H9 (cell line): ENCODE measurements at regions not wholly inside any gene's neighbourhood (a gene's known extent, or its start where the extent isn't known, plus 50 kb on each side); places are given as distances from the start of the nearest gene placed in this dataset.

Source experiments
- DNase-seq: peaks from one replicate; pipeline ENCODE4 v3.0.0-alpha.2; 2017
- H2AFZ ChIP-seq: one replicate; pipeline ENCODE4 v1.6.1; 2013; ENCODE audit warnings: mild to moderate bottlenecking, low read length, control low read depth, moderate library complexity
- H2AK5ac ChIP-seq: 2 replicates; pipeline ENCODE4 v1.6.1; 2013; ENCODE audit warnings: low read length, control low read depth, mixed read lengths; ENCODE audit not compliant: insufficient read length
- H2BK120ac ChIP-seq: one replicate; pipeline ENCODE4 v1.6.1; 2013; ENCODE audit warnings: low read depth, mild to moderate bottlenecking, low read length, control low read depth, inconsistent platforms; ENCODE audit not compliant: poor library complexity, severe bottlenecking
- H2BK12ac ChIP-seq: 2 replicates; pipeline ENCODE4 v1.6.1; 2013; ENCODE audit warnings: low read length, control low read depth, mixed read lengths, low read depth; ENCODE audit not compliant: insufficient read length
- H2BK15ac ChIP-seq: 2 replicates; pipeline ENCODE4 v1.6.1; 2013; ENCODE audit warnings: low read depth, low read length, control low read depth
- H2BK20ac ChIP-seq: one replicate; pipeline ENCODE4 v1.6.1; 2013; ENCODE audit warnings: low read depth, mild to moderate bottlenecking, low read length, control low read depth, inconsistent platforms; ENCODE audit not compliant: poor library complexity, severe bottlenecking
- H2BK5ac ChIP-seq: 2 replicates; pipeline ENCODE4 v1.6.1; 2013; ENCODE audit warnings: low read length, control low read depth, mixed read lengths; ENCODE audit not compliant: insufficient read length
- H3K14ac ChIP-seq: 2 replicates; pipeline ENCODE4 v1.6.1; 2013; ENCODE audit warnings: low read length, control low read depth; ENCODE audit not compliant: insufficient read depth
- H3K18ac ChIP-seq: 2 replicates; pipeline ENCODE4 v1.6.1; 2013; ENCODE audit warnings: low read depth, mild to moderate bottlenecking, mixed read lengths, low read length, control low read depth; ENCODE audit not compliant: insufficient read length
- H3K23ac ChIP-seq: 2 replicates; pipeline ENCODE4 v1.6.1; 2013; ENCODE audit warnings: low read length, control low read depth, mixed read lengths, low read depth; ENCODE audit not compliant: insufficient read length
- H3K23me2 ChIP-seq: 2 replicates; pipeline ENCODE4 v1.6.1; 2013; ENCODE audit warnings: low read depth, mild to moderate bottlenecking, mixed read lengths, low read length, control low read depth; ENCODE audit not compliant: insufficient read length, poor library complexity, severe bottlenecking
- H3K27ac ChIP-seq: 2 replicates; pipeline ENCODE4 v1.5.1; 2013; ENCODE audit warnings: low read length, control low read depth, mixed read lengths, low read depth; ENCODE audit not compliant: insufficient read length
- H3K27me3 ChIP-seq: 2 replicates; pipeline ENCODE4 v1.6.1; 2013; ENCODE audit warnings: low read length, control low read depth, inconsistent platforms; ENCODE audit not compliant: insufficient read depth
- H3K4ac ChIP-seq: 2 replicates; pipeline ENCODE4 v1.6.1; 2013; ENCODE audit warnings: low read depth, mild to moderate bottlenecking, control low read depth, inconsistent platforms, low read length, moderate library complexity
- H3K4me1 ChIP-seq: 2 replicates; pipeline ENCODE4 v1.6.1; 2013; ENCODE audit warnings: low read length, control low read depth, inconsistent platforms; ENCODE audit not compliant: insufficient read depth
- H3K4me2 ChIP-seq: 2 replicates; pipeline ENCODE4 v1.6.1; 2013; ENCODE audit warnings: low read length, control low read depth, mixed read lengths; ENCODE audit not compliant: insufficient read length, insufficient read depth
- H3K56ac ChIP-seq: 2 replicates; pipeline ENCODE4 v1.6.1; 2013; ENCODE audit warnings: low read depth, mild to moderate bottlenecking, mixed read lengths, low read length, control low read depth; ENCODE audit not compliant: insufficient read length
- H3K79me1 ChIP-seq: 2 replicates; pipeline ENCODE4 v1.6.1; 2013; ENCODE audit warnings: low read depth, mild to moderate bottlenecking, moderate library complexity, low read length, control low read depth, inconsistent platforms; ENCODE audit not compliant: insufficient read depth, poor library complexity, severe bottlenecking
- H3K79me2 ChIP-seq: 2 replicates; pipeline ENCODE4 v1.6.1; 2013; ENCODE audit warnings: low read length, control low read depth, inconsistent platforms; ENCODE audit not compliant: insufficient read depth
- H3K9ac ChIP-seq: 2 replicates; pipeline ENCODE4 v1.6.1; 2013; ENCODE audit warnings: low read length, control low read depth, mixed read lengths; ENCODE audit not compliant: insufficient read length; ENCODE audit errors: extremely low read depth
- H3K9me3 ChIP-seq: one replicate; pipeline ENCODE4 v1.6.1; 2013; ENCODE audit warnings: low read depth, low read length, inconsistent platforms; ENCODE audit not compliant: control insufficient read depth
- H3T11ph ChIP-seq: one replicate; pipeline ENCODE4 v1.6.1; 2013; ENCODE audit warnings: mild to moderate bottlenecking, low read length, control low read depth, inconsistent platforms
- H4K20me1 ChIP-seq: one replicate; pipeline ENCODE4 v1.6.1; 2013; ENCODE audit not compliant: control insufficient read depth, insufficient read length, insufficient read depth
- H4K5ac ChIP-seq: 2 replicates; pipeline ENCODE4 v1.6.1; 2013; ENCODE audit warnings: low read depth, mild to moderate bottlenecking, mixed read lengths, low read length, control low read depth; ENCODE audit not compliant: insufficient read length
- H4K8ac ChIP-seq: replicated peaks from 2 replicates; pipeline ENCODE4 v1.6.1; 2013; ENCODE audit warnings: low read length, control low read depth, mixed read lengths, low read depth; ENCODE audit not compliant: insufficient read length
- H4K91ac ChIP-seq: 2 replicates; pipeline ENCODE4 v1.6.1; 2013; ENCODE audit warnings: low read depth, mild to moderate bottlenecking, moderate library complexity, mixed read lengths, low read length, control low read depth; ENCODE audit not compliant: insufficient read length
- H3K27ac Mint-ChIP-seq, 3 experiments: 2 replicates in 2 of 3; 3 replicates in 1 of 3; pipeline ENCODE4 v1.8.0; 2020 to 2021; ENCODE audit warnings: mixed read lengths in 3 of 3, mild to moderate bottlenecking in 1 of 3, moderate library complexity in 1 of 3
- H3K27me3 Mint-ChIP-seq: 2 replicates; pipeline ENCODE4 v1.8.0; 2021; ENCODE audit warnings: low read depth, mild to moderate bottlenecking, moderate library complexity, mixed read lengths
- H3K36me3 Mint-ChIP-seq, 3 experiments: 2 replicates in 2 of 3; 3 replicates in 1 of 3; pipeline ENCODE4 v1.8.0; 2020 to 2021; ENCODE audit warnings: low read depth in 3 of 3, mixed read lengths in 3 of 3; ENCODE audit not compliant: insufficient read depth in 1 of 3
- H3K4me1 Mint-ChIP-seq, 2 experiments: 2 replicates each; pipeline ENCODE4 v1.8.0; 2020; ENCODE audit warnings: mixed read lengths in 2 of 2
- H3K4me3 Mint-ChIP-seq, 2 experiments: 2 replicates in 1 of 2; 3 replicates in 1 of 2; pipeline ENCODE4 v1.8.0; 2020 to 2021; ENCODE audit warnings: mild to moderate bottlenecking in 2 of 2, mixed read lengths in 2 of 2, moderate library complexity in 1 of 2
- H3K9me3 Mint-ChIP-seq, 2 experiments: 2 replicates in 1 of 2; 3 replicates in 1 of 2; pipeline ENCODE4 v1.8.0; 2020; ENCODE audit warnings: mild to moderate bottlenecking in 2 of 2, mixed read lengths in 2 of 2, moderate library complexity in 1 of 2
- WGBS: extraction: QIAGEN DNeasy Blood & Tissue Kit; methylation state at CpG from one replicate; pipeline ENCODE4 v1.1.7; 2013; ENCODE audit warnings: missing lambda C conversion rate, low lambda C conversion rate, mixed read lengths; ENCODE audit not compliant: insufficient read length; ENCODE audit errors: extremely low coverage; 5-methylcytosine and 5-hydroxymethylcytosine counted together
- TF ChIP-seq, protein P1 (sequence below): fragments of 200-600 bp; sonication (generic); conservative IDR thresholded peaks from 3 replicates; pipeline ENCODE4 v1.8.0; 2021; ENCODE audit warnings: antibody characterized with exemption, mild to moderate bottlenecking

GRCh38 chr2:119053700-119054436 lies 104.7 kb downstream of the C1QL2 start:
- Histone ChIP-seq H2BK5ac (no peak overlapping the region), H3K79me2 (no peaks in the 10 kb centered on the region), H3K79me1 (no peaks in the 10 kb centered on the region), H2BK12ac (no peak overlapping the region), H3K27me3 (no peaks in the 10 kb centered on the region), H4K20me1 (no peaks in the 10 kb centered on the region), H2AK5ac (no peak overlapping the region), H3K4me1 (no peaks in the 10 kb centered on the region), H3K23ac (no peak overlapping the region), H3T11ph (no peak overlapping the region), H3K56ac (no peak overlapping the region), H3K14ac (no peak overlapping the region; the same call in 1 of the 2 replicates), H3K27ac (no peak overlapping the region), H2BK120ac (no peak overlapping the region), H2BK20ac (no peak overlapping the region), H4K91ac (no peak overlapping the region), H2BK15ac (no peak overlapping the region), H3K4ac (no peak overlapping the region), H3K23me2 (no peaks in the 10 kb centered on the region), H3K4me2 (no peak overlapping the region), H4K8ac (no peak overlapping the region), H3K9ac (no peak overlapping the region), H3K18ac (no peak overlapping the region), H4K5ac (no peak overlapping the region), H3K9me3 (no peaks in the 10 kb centered on the region), H2AFZ (no peak overlapping the region)
- H3K9me3 Mint-ChIP-seq: peaks cover 17 to 22% of the 10 kb centered on the region in 2 experiments
- H3K36me3 Mint-ChIP-seq: peaks cover 4 to 11% (median 6%) of the 10 kb centered on the region in 3 experiments
- TF ChIP-seq, protein P1, sequence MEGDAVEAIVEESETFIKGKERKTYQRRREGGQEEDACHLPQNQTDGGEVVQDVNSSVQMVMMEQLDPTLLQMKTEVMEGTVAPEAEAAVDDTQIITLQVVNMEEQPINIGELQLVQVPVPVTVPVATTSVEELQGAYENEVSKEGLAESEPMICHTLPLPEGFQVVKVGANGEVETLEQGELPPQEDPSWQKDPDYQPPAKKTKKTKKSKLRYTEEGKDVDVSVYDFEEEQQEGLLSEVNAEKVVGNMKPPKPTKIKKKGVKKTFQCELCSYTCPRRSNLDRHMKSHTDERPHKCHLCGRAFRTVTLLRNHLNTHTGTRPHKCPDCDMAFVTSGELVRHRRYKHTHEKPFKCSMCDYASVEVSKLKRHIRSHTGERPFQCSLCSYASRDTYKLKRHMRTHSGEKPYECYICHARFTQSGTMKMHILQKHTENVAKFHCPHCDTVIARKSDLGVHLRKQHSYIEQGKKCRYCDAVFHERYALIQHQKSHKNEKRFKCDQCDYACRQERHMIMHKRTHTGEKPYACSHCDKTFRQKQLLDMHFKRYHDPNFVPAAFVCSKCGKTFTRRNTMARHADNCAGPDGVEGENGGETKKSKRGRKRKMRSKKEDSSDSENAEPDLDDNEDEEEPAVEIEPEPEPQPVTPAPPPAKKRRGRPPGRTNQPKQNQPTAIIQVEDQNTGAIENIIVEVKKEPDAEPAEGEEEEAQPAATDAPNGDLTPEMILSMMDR: no peak
- no peak overlapping the region for H3K27ac Mint-ChIP-seq
- no peak for DNase-seq
- H3K4me3 Mint-ChIP-seq: no peak overlapping the region
- H3K4me1 Mint-ChIP-seq: peaks cover 17 to 18% of the 10 kb centered on the region in 2 experiments
- no CpG with 5 or more reads among the region's 6 CpGs for WGBS
- peaks cover 12% of the 10 kb centered on the region for H3K27me3 Mint-ChIP-seq
